K562 (cell line): ENCODE measurements at regions not wholly inside any gene's neighbourhood (a gene's known extent, or its start where the extent isn't known, plus 50 kb on each side); places are given as distances from the start of the nearest gene placed in this dataset.

Experiments used
- ATAC-seq: fragments of 200-7000 bp; cut with Tn5 transposase; 3 replicates; pipeline ENCODE4 v1.9.1; 2020; ENCODE audit warnings: moderate library complexity
- BruUV-seq: library from RNA; stranded (reverse); fragments of 400-500 nt; replicated peaks from 2 replicates; lab custom pipeline; 2021; lab: Mats Ljungman, UMichigan
- CTCF ChIA-PET: fragments of 300-600 bp; formaldehyde crosslinking; extraction: SDS; loops from one replicate; lab custom pipeline; 2021; ENCODE audit warnings: low intra/inter-chr PET ratio; lab: Yijun Ruan, JAX
- POLR2A ChIA-PET: fragments of 300-600, 350-650 bp; sonication (Branson Sonifier 250); formaldehyde crosslinking; extraction: SDS; loops from one replicate; lab custom pipeline; 2021; ENCODE audit warnings: antibody characterized with exemption, inconsistent platforms; lab: Yijun Ruan, JAX
- DNase-seq, 4 experiments: peaks; one replicate each; pipeline versions ENCODE4 v3.0.0 to v3.0.0-alpha.2; 2011 to 2018; ENCODE audit warnings: low spot score in 3 of 4, mixed read lengths in 3 of 4; ENCODE audit errors: extremely low read depth in 1 of 4
- FAIRE-seq: peaks from 2 replicates; lab custom pipeline; 2011; peaks lifted over from hg19 to GRCh38; lab: Jason Lieb, UNC
- H2AFZ ChIP-seq: 2 replicates; pipeline ENCODE4 v1.6.0; 2011; ENCODE audit warnings: low read depth, low read length, control low read depth, inconsistent platforms
- H3K27ac ChIP-seq: fragments of 200-600 bp; 3 replicates; pipeline ENCODE4 v1.8.0; 2011; ENCODE audit warnings: low read depth, mild to moderate bottlenecking, control low read depth, inconsistent platforms, low read length, moderate library complexity, mixed read lengths; ENCODE audit errors: extremely low read depth
- H3K27me3 ChIP-seq, 2 experiments: fragments of 300-600 bp in 1 of 2; 2 replicates in 1 of 2; 3 replicates in 1 of 2; pipeline versions ENCODE4 v1.6.0 to v1.8.0; 2011; ENCODE audit warnings: inconsistent platforms in 2 of 2, low read length in 2 of 2, mild to moderate bottlenecking in 1 of 2, mixed read lengths in 1 of 2, moderate library complexity in 1 of 2; ENCODE audit not compliant: control insufficient read depth in 2 of 2, insufficient read depth in 2 of 2
- H3K36me3 ChIP-seq: fragments of 300-600 bp; 3 replicates; pipeline ENCODE4 v1.8.0; 2011; ENCODE audit warnings: mild to moderate bottlenecking, low read length, inconsistent platforms; ENCODE audit not compliant: control insufficient read depth, insufficient read depth
- H3K4me1 ChIP-seq, 2 experiments: fragments of 200-600 bp in 1 of 2; replicated peaks in 1 of 2; 2 replicates in 1 of 2; 3 replicates in 1 of 2; pipeline versions ENCODE4 v1.5.1 to v1.8.0; 2011; ENCODE audit warnings: inconsistent platforms in 2 of 2, low read length in 2 of 2, mild to moderate bottlenecking in 1 of 2, mixed read lengths in 1 of 2, moderate library complexity in 1 of 2; ENCODE audit not compliant: control insufficient read depth in 2 of 2, insufficient read depth in 2 of 2
- H3K4me2 ChIP-seq: 2 replicates; pipeline ENCODE4 v1.6.1; 2011; ENCODE audit warnings: low read length, control low read depth, inconsistent platforms, mixed read lengths; ENCODE audit not compliant: insufficient read depth
- H3K4me3 ChIP-seq: fragments of 200-600 bp; sonication (generic), shearing (Covaris generic); 2 replicates; pipeline ENCODE4 v1.5.1; 2016; ENCODE audit warnings: control low read depth, inconsistent platforms
- H3K79me2 ChIP-seq: fragments of 200-600 bp; 3 replicates; pipeline ENCODE4 v1.8.0; 2011; ENCODE audit warnings: low read length, inconsistent platforms; ENCODE audit not compliant: control insufficient read depth, insufficient read depth
- H3K9ac ChIP-seq, 2 experiments: 2 replicates each; pipeline versions ENCODE4 v1.6.0 to v1.6.1; 2011; ENCODE audit warnings: low read depth in 2 of 2, low read length in 2 of 2, control low read depth in 1 of 2, inconsistent platforms in 1 of 2, mild to moderate bottlenecking in 1 of 2, mixed read lengths in 1 of 2; ENCODE audit not compliant: insufficient read depth in 1 of 2
- H3K9me1 ChIP-seq: one replicate; pipeline ENCODE4 v1.6.0; 2011; ENCODE audit warnings: inconsistent platforms, mild to moderate bottlenecking, low read length, moderate library complexity; ENCODE audit not compliant: control insufficient read depth, insufficient read depth
- H3K9me3 ChIP-seq: replicated peaks from 2 replicates; pipeline ENCODE4 v1.5.1; 2011; ENCODE audit warnings: low read depth, low read length, inconsistent platforms; ENCODE audit not compliant: control insufficient read depth, insufficient read depth
- H4K20me1 ChIP-seq: replicated peaks from 2 replicates; pipeline ENCODE4 v1.6.1; 2011; ENCODE audit warnings: low read length, inconsistent platforms, mixed read lengths; ENCODE audit not compliant: control insufficient read depth, insufficient read depth
- AFF4 ChIP-seq: sonication (generic); formaldehyde crosslinking; IDR thresholded peaks from 2 replicates; pipeline ENCODE4 v1.8.0; 2023; ENCODE audit warnings: mild to moderate bottlenecking, missing genetic modification reagents
- CC2D1A ChIP-seq: fragments of 450-650 bp; IDR thresholded peaks from 2 replicates; pipeline ENCODE4 v1.6.1; 2017; ENCODE audit warnings: mild to moderate bottlenecking
- CSDE1 ChIP-seq, 2 experiments: fragments of 450-650 bp; IDR thresholded peaks; 2 replicates each; pipeline ENCODE4 v1.6.1; 2016; ENCODE audit warnings: mild to moderate bottlenecking in 1 of 2
- DDX20 ChIP-seq: fragments of 450-650 bp; IDR thresholded peaks from 2 replicates; pipeline ENCODE4 v1.6.1; 2016; ENCODE audit warnings: missing genetic modification characterization, low read depth, mild to moderate bottlenecking, missing compliant biosample characterization, moderate library complexity
- FOXK1 ChIP-seq: sonication (generic); formaldehyde crosslinking; IDR thresholded peaks from 2 replicates; pipeline ENCODE4 v1.8.0; 2022; ENCODE audit warnings: missing genetic modification reagents, mild to moderate bottlenecking, borderline replicate concordance
- ILF3 ChIP-seq: fragments of 450-650 bp; IDR thresholded peaks from 2 replicates; pipeline ENCODE4 v1.6.1; 2018; ENCODE audit warnings: antibody characterized with exemption, mild to moderate bottlenecking, moderate library complexity, borderline replicate concordance
- POLR2B ChIP-seq: fragments of 450-650 bp; IDR thresholded peaks from 2 replicates; pipeline ENCODE4 v1.6.1; 2018; ENCODE audit warnings: low read depth; ENCODE audit not compliant: partially characterized antibody
- PTBP1 ChIP-seq: fragments of 200-400 bp; formaldehyde crosslinking; IDR thresholded peaks from 2 replicates; pipeline ENCODE4 v1.6.1; 2017; ENCODE audit warnings: low read depth, low read length
- TARDBP ChIP-seq: fragments of 450-650 bp; IDR thresholded peaks from 2 replicates; pipeline ENCODE4 v1.6.1; 2016
- ZNF551 ChIP-seq: fragments of 250-450 bp; sonication (Bioruptor Pico); IDR thresholded peaks from 2 replicates; pipeline ENCODE4 v1.5.0; 2021; ENCODE audit warnings: mild to moderate bottlenecking, moderate library complexity
- WGBS: fragments of 100-300 bp; shearing (Covaris generic); methylation state at CpG from one replicate; pipeline ENCODE4 v1.1.6; 2016; ENCODE audit warnings: low coverage, mixed read lengths; ENCODE audit not compliant: insufficient coverage; ENCODE audit errors: missing lambda C conversion rate; 5-methylcytosine and 5-hydroxymethylcytosine counted together
- in situ Hi-C: fragments of 300-500 bp; cut with MboI; formaldehyde crosslinking; loops from 4 replicates; pipeline ENCODE4 v1.15.0; 2018; ENCODE audit warnings: inconsistent platforms, mixed read lengths
- intact Hi-C: fragments of 100-400 bp; cut with micrococcal nuclease; formaldehyde crosslinking; loops from 2 replicates; pipeline ENCODE4 v1.14.2; 2022

DNA sequence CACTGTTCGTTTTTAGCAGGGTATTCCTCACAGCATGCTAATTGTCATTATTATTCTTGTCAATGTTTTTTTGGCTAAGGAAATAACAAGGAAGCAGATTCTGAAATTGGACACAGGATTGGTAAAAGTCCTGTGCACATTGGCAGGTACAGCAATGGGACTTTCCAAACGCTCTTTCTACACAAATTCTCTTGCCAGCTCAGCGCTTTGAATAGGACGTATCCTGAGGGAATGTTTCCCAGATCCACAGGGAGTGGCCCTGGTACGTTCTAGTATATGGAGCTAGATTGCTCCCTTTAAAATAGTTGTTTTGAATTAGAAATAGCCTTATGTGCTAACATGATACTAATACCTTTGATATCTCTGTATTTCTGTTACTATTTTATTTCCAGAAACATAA lies 82.8 kb upstream of the GRB10 start:
- CTCF ChIA-PET, result no interaction called here
- no peaks in the 10 kb centered on the region; the same call in 1 of the 2 replicates for H4K20me1 ChIP-seq
- WGBS, result 1% methylated on average over 5 of the region's 5 CpGs

More for the DNA sequence above, 82.8 kb upstream of the GRB10 start:
- Histone ChIP-seq H3K4me2 (no peak overlapping the region), H3K9me3 (no peaks in the 10 kb centered on the region), H2AFZ (no peak overlapping the region), H3K27me3 (peaks cover 14 to 35% of the 10 kb centered on the region in 2 experiments; a peak in 4 of 5 replicates), H3K27ac (no peak overlapping the region), H3K9ac (no peak overlapping the region), H3K36me3 (no peaks in the 10 kb centered on the region), H3K4me3 (no peak overlapping the region), H3K9me1 (no peaks in the 10 kb centered on the region), H3K79me2 (no peaks in the 10 kb centered on the region), H3K4me1 (no peaks in the 10 kb centered on the region)
- no peak for ATAC-seq
- POLR2A ChIA-PET, result interaction anchor here (0.8 kb wide), 1 partner anchor 827 kb away, joined by 3 read pairs; no protein-coding TSS in a partner anchor
- intact Hi-C loops (no loop called here), in situ Hi-C loops (no loop called here)
- DNase-seq, result no peak
- no peak for FAIRE-seq
- no peak for TF ChIP-seq AFF4 (CRISPR knock-in tag)
- TF ChIP-seq TARDBP, result no peak
- no peak for TF ChIP-seq CSDE1 (IDR thresholded peaks at IDR 0.05)
- TF ChIP-seq CC2D1A, result no peak
- no peak for TF ChIP-seq ZNF551 (CRISPR knock-in tag)
- TF ChIP-seq PTBP1, result no peak
- TF ChIP-seq DDX20 (tag), result no peak
- TF ChIP-seq ILF3, result no peak
- TF ChIP-seq FOXK1, result no peak
- TF ChIP-seq POLR2B, result no peak
- no TSS peak for BruUV-seq
